H1 (cell line): ENCODE measurements at regions not wholly inside any gene's neighbourhood (a gene's known extent, or its start where the extent isn't known, plus 50 kb on each side); places are given as distances from the start of the nearest gene placed in this dataset.

Experiments used
- CTCF ChIA-PET: fragments of 300-600 bp; sonication (Branson Sonifier 250); formaldehyde crosslinking; loops from one replicate; lab custom pipeline; 2021; ENCODE audit not compliant: partially characterized antibody; lab: Charles Lee
- POLR2A ChIA-PET: fragments of 300-600 bp; sonication (Branson Sonifier 250); formaldehyde crosslinking; loops from one replicate; lab custom pipeline; 2021; ENCODE audit warnings: inconsistent platforms; ENCODE audit not compliant: partially characterized antibody; lab: Charles Lee
- DNase-seq, 2 experiments: peaks; one replicate each; pipeline versions ENCODE4 v3.0.0 to v3.0.0-alpha.2; 2010 to 2022; ENCODE audit warnings: low spot score in 2 of 2, low read depth in 1 of 2, mixed read lengths in 1 of 2
- FAIRE-seq: peaks from 2 replicates; lab custom pipeline; 2011; peaks lifted over from hg19 to GRCh38; lab: Jason Lieb, UNC
- H2AFZ ChIP-seq: 2 replicates; pipeline ENCODE4 v1.8.1; 2012; ENCODE audit warnings: low read length, inconsistent platforms
- H2AK5ac ChIP-seq: 2 replicates; pipeline ENCODE4 v1.6.1; 2013; ENCODE audit warnings: low read depth, low read length
- H2BK120ac ChIP-seq: replicated peaks from 2 replicates; pipeline ENCODE3; 2013; ENCODE audit warnings: low read depth, low read length, inconsistent platforms
- H2BK12ac ChIP-seq: 2 replicates; pipeline ENCODE4 v1.6.1; 2013; ENCODE audit warnings: low read depth, low read length
- H2BK15ac ChIP-seq: 2 replicates; pipeline ENCODE4 v1.6.1; 2013; ENCODE audit warnings: low read length
- H2BK20ac ChIP-seq: 2 replicates; pipeline ENCODE4 v1.6.1; 2013; ENCODE audit warnings: low read length
- H2BK5ac ChIP-seq: 2 replicates; pipeline ENCODE4 v1.6.1; 2013; ENCODE audit warnings: low read depth, low read length
- H3K14ac ChIP-seq: 2 replicates; pipeline ENCODE4 v1.6.1; 2013; ENCODE audit warnings: inconsistent platforms; ENCODE audit not compliant: insufficient read length
- H3K18ac ChIP-seq: 2 replicates; pipeline ENCODE4 v1.6.1; 2013; ENCODE audit warnings: low read length; ENCODE audit errors: extremely low read depth
- H3K23ac ChIP-seq: 2 replicates; pipeline ENCODE4 v1.6.1; 2013; ENCODE audit warnings: inconsistent platforms; ENCODE audit not compliant: insufficient read length
- H3K23me2 ChIP-seq: 2 replicates; pipeline ENCODE4 v1.6.1; 2013; ENCODE audit warnings: low read depth, low read length
- H3K27ac ChIP-seq: 2 replicates; pipeline ENCODE4 v1.6.1; 2011; ENCODE audit warnings: low read depth, low read length, inconsistent platforms
- H3K27me3 ChIP-seq, 4 experiments: replicated peaks in 1 of 4; 1 replicate in 1 of 4; 2 replicates in 3 of 4; pipeline versions ENCODE4 v1.6.1 to v1.8.1; 2011 to 2013; ENCODE audit warnings: low read length in 3 of 4, mild to moderate bottlenecking in 3 of 4, inconsistent platforms in 2 of 4, mixed read lengths in 2 of 4, moderate library complexity in 1 of 4; ENCODE audit not compliant: control insufficient read depth in 3 of 4, insufficient read depth in 3 of 4; ENCODE audit errors: extremely low read depth in 1 of 4
- H3K36me3 ChIP-seq, 4 experiments: 2 replicates each; pipeline versions ENCODE4 v1.6.1 to v1.8.1; 2011 to 2013; ENCODE audit warnings: mild to moderate bottlenecking in 4 of 4, low read length in 3 of 4, moderate library complexity in 2 of 4, control low read depth in 1 of 4, inconsistent platforms in 1 of 4; ENCODE audit not compliant: insufficient read depth in 4 of 4, control insufficient read depth in 2 of 4
- H3K4ac ChIP-seq: replicated peaks from 2 replicates; pipeline ENCODE3; 2013; ENCODE audit warnings: low read length, low read depth, mixed read lengths, inconsistent platforms; ENCODE audit not compliant: insufficient read length
- H3K4me1 ChIP-seq, 4 experiments: replicated peaks in 1 of 4; 1 replicate in 1 of 4; 2 replicates in 3 of 4; pipeline versions ENCODE4 v1.6.1 to v1.8.1; 2011 to 2013; ENCODE audit warnings: low read length in 3 of 4, inconsistent platforms in 2 of 4, mixed read lengths in 1 of 4; ENCODE audit not compliant: insufficient read depth in 4 of 4, control insufficient read depth in 3 of 4
- H3K4me2 ChIP-seq, 2 experiments: 2 replicates each; pipeline versions ENCODE4 v1.6.1 to v1.8.1; 2011 to 2013; ENCODE audit warnings: low read depth in 2 of 2, low read length in 2 of 2, control low read depth in 1 of 2, inconsistent platforms in 1 of 2, mild to moderate bottlenecking in 1 of 2; ENCODE audit not compliant: insufficient read depth in 1 of 2
- H3K4me3 ChIP-seq, 4 experiments: fragments of 200-600, 300-600 bp in 1 of 4; sonication (generic), shearing (Covaris generic), sonication (Bioruptor Twin) in 1 of 4; 2 replicates each; pipeline versions ENCODE4 v1.5.1 to v1.8.1; 2011 to 2016; ENCODE audit warnings: low read length in 4 of 4, low read depth in 3 of 4, control low read depth in 2 of 4, inconsistent platforms in 2 of 4, mild to moderate bottlenecking in 2 of 4, mixed read lengths in 1 of 4, moderate library complexity in 1 of 4; ENCODE audit not compliant: insufficient read depth in 2 of 4; ENCODE audit errors: extremely low read depth in 1 of 4
- H3K56ac ChIP-seq: replicated peaks from 2 replicates; pipeline ENCODE3; 2013; ENCODE audit warnings: low read depth, mild to moderate bottlenecking, mixed read lengths, low read length, inconsistent platforms; ENCODE audit not compliant: insufficient read length
- H3K79me1 ChIP-seq: 2 replicates; pipeline ENCODE4 v1.6.1; 2013; ENCODE audit warnings: low read depth, low read length, control low read depth
- H3K79me2 ChIP-seq, 2 experiments: 2 replicates each; pipeline versions ENCODE4 v1.6.1 to v1.8.1; 2012 to 2013; ENCODE audit warnings: low read length in 2 of 2, mild to moderate bottlenecking in 2 of 2, inconsistent platforms in 1 of 2; ENCODE audit not compliant: insufficient read depth in 2 of 2, control insufficient read depth in 1 of 2
- H3K9ac ChIP-seq, 4 experiments: replicated peaks in 1 of 4; 1 replicate in 1 of 4; 2 replicates in 3 of 4; pipeline versions ENCODE4 v1.6.1 to v1.8.1; 2011 to 2013; ENCODE audit warnings: low read depth in 3 of 4, low read length in 3 of 4, control low read depth in 2 of 4, mild to moderate bottlenecking in 2 of 4, moderate library complexity in 2 of 4, inconsistent platforms in 1 of 4; ENCODE audit errors: extremely low read depth in 1 of 4
- H3K9me3 ChIP-seq, 2 experiments: 2 replicates each; pipeline versions ENCODE4 v1.6.1 to v1.8.1; 2012 to 2013; ENCODE audit warnings: mild to moderate bottlenecking in 2 of 2, moderate library complexity in 2 of 2, control low read depth in 1 of 2, inconsistent platforms in 1 of 2, low read depth in 1 of 2, low read length in 1 of 2, mixed read lengths in 1 of 2; ENCODE audit not compliant: insufficient read depth in 2 of 2
- H4K20me1 ChIP-seq, 2 experiments: replicated peaks in 1 of 2; 2 replicates each; pipeline versions ENCODE3 to v1.8.1; 2011 to 2013; ENCODE audit warnings: inconsistent platforms in 2 of 2, low read length in 2 of 2, mild to moderate bottlenecking in 1 of 2; ENCODE audit not compliant: insufficient read depth in 2 of 2, control insufficient read depth in 1 of 2
- H4K5ac ChIP-seq: 2 replicates; pipeline ENCODE4 v1.6.1; 2013; ENCODE audit warnings: low read length, low read depth, mixed read lengths, inconsistent platforms; ENCODE audit not compliant: insufficient read length
- H4K8ac ChIP-seq: 2 replicates; pipeline ENCODE4 v1.8.0; 2013; ENCODE audit warnings: mild to moderate bottlenecking, moderate library complexity, low read length, inconsistent platforms; ENCODE audit not compliant: insufficient read depth; ENCODE audit errors: extremely low read depth
- H4K91ac ChIP-seq: replicated peaks from 2 replicates; pipeline ENCODE3; 2013; ENCODE audit warnings: low read length, mixed read lengths, inconsistent platforms; ENCODE audit not compliant: insufficient read length
- CBX5 ChIP-seq: fragments of 300-800, 300-1000 bp; sonication (generic); IDR thresholded peaks from 2 replicates; pipeline ENCODE4 v1.7.1; 2016; ENCODE audit warnings: antibody characterized with exemption, low read length, low read depth
- CBX8 ChIP-seq: fragments of 300-800, 300-1000 bp; sonication (generic); IDR thresholded peaks from 2 replicates; pipeline ENCODE4 v1.7.1; 2016; ENCODE audit warnings: low read depth, low read length, borderline replicate concordance
- CTCF ChIP-seq, 3 experiments: IDR thresholded peaks; 1 replicate in 2 of 3; 2 replicates in 1 of 3; pipeline versions ENCODE4 v1.5.1 to v1.6.1; 2011; ENCODE audit warnings: low read length in 3 of 3, mild to moderate bottlenecking in 3 of 3, inconsistent platforms in 2 of 3, low read depth in 1 of 3, moderate library complexity in 1 of 3; ENCODE audit not compliant: insufficient read depth in 1 of 3; ENCODE audit errors: control extremely low read depth in 1 of 3
- EGR1 ChIP-seq: IDR thresholded peaks from 2 replicates; pipeline ENCODE4 v1.6.1; 2011; ENCODE audit warnings: low read depth, low read length, borderline replicate concordance
- EP300 ChIP-seq, 2 experiments: IDR thresholded peaks; 1 replicate in 1 of 2; 2 replicates in 1 of 2; pipeline ENCODE4 v1.6.1; 2011 to 2012; ENCODE audit warnings: low read depth in 2 of 2, low read length in 2 of 2, mild to moderate bottlenecking in 2 of 2, borderline replicate concordance in 1 of 2, inconsistent platforms in 1 of 2, moderate library complexity in 1 of 2
- KDM4A ChIP-seq: IDR thresholded peaks from one replicate; pipeline ENCODE4 v1.7.1; 2012; ENCODE audit warnings: low read depth, mild to moderate bottlenecking, moderate library complexity, low read length, inconsistent platforms; ENCODE audit not compliant: severe bottlenecking
- NRF1 ChIP-seq: IDR thresholded peaks from 2 replicates; pipeline ENCODE4 v1.6.1; 2011; ENCODE audit warnings: mild to moderate bottlenecking, low read depth, low read length, improper control_type of control experiment
- POU5F1 ChIP-seq: IDR thresholded peaks from 2 replicates; pipeline ENCODE4 v1.6.1; 2011; ENCODE audit warnings: low read depth, mild to moderate bottlenecking, low read length, moderate library complexity
- SIN3A ChIP-seq, 2 experiments: IDR thresholded peaks in 1 of 2; conservative IDR thresholded peaks in 1 of 2; 2 replicates each; pipeline ENCODE4 v1.6.1; 2011 to 2012; ENCODE audit warnings: low read length in 2 of 2, improper control_type of control experiment in 1 of 2, low read depth in 1 of 2, mild to moderate bottlenecking in 1 of 2
- SIRT6 ChIP-seq: IDR thresholded peaks from one replicate; pipeline ENCODE4 v1.7.1; 2012; ENCODE audit warnings: low read length, inconsistent platforms
- TBP ChIP-seq: IDR thresholded peaks from 2 replicates; pipeline ENCODE4 v1.6.1; 2011; ENCODE audit warnings: low read depth, low read length, improper control_type of control experiment
- USF2 ChIP-seq: IDR thresholded peaks from 2 replicates; pipeline ENCODE4 v1.6.1; 2011; ENCODE audit warnings: low read length, improper control_type of control experiment

GRCh38 chr4:28386776-28387175 lies 1526.1 kb downstream of the STIM2 start:
- Histone ChIP-seq H2BK5ac (no peak overlapping the region), H3K9ac (no peak overlapping the region), H3K56ac (no peak overlapping the region), H3K23ac (no peak overlapping the region), H2BK15ac (no peak overlapping the region), H3K4me1 (no peaks in the 10 kb centered on the region), H3K23me2 (no peaks in the 10 kb centered on the region), H3K18ac (no peak overlapping the region), H3K27ac (no peak overlapping the region), H2BK120ac (no peak overlapping the region), H3K9me3 (no peaks in the 10 kb centered on the region), H4K20me1 (no peaks in the 10 kb centered on the region), H3K27me3 (peaks cover 0 to 1% (median 0%) of the 10 kb centered on the region in 4 experiments; a peak in 1 of 7 replicates), H2BK12ac (no peak overlapping the region), H3K4me3 (no peak overlapping the region), H2AK5ac (no peak overlapping the region), H3K14ac (no peak overlapping the region), H2AFZ (no peak overlapping the region), H4K8ac (no peak overlapping the region), H3K79me2 (no peaks in the 10 kb centered on the region), H3K36me3 (no peaks in the 10 kb centered on the region), H3K4ac (no peak overlapping the region), H4K91ac (no peak overlapping the region), H4K5ac (no peak overlapping the region), H2BK20ac (no peak overlapping the region), H3K4me2 (no peak overlapping the region), H3K79me1 (no peaks in the 10 kb centered on the region)
- ChIA-PET CTCF (no interaction called here), POLR2A (no interaction called here)
- DNase-seq (no peak), FAIRE-seq (no peak)
- no peak for TF ChIP-seq CTCF (IDR thresholded peaks at IDR 0.05; ENCODE audit: control extremely low read depth in 1 of 3, insufficient read depth in 1 of 3, low read depth in 1 of 3, low read length in 3 of 3)
- no peak for TF ChIP-seq CBX8
- TF ChIP-seq NRF1: no peak
- TF ChIP-seq EGR1: no peak
- no peak for TF ChIP-seq EP300 (IDR thresholded peaks at IDR 0.05; ENCODE audit: borderline replicate concordance in 1 of 2, low read depth in 2 of 2, low read length in 2 of 2)
- TF ChIP-seq KDM4A: no peak
- no peak for TF ChIP-seq SIN3A (conservative IDR thresholded peaks at IDR 0.05 in 1 of 2, IDR thresholded peaks at IDR 0.05 in 1 of 2; ENCODE audit: low read depth in 1 of 2, low read length in 2 of 2)
- no peak for TF ChIP-seq POU5F1
- TF ChIP-seq CBX5: no peak
- no peak for TF ChIP-seq TBP
- TF ChIP-seq SIRT6: no peak
- no peak for TF ChIP-seq USF2
